Nephron progenitor cell (in vitro differentiated cells): ENCODE measurements at regions not wholly inside any gene's neighbourhood (a gene's known extent, or its start where the extent isn't known, plus 50 kb on each side); places are given as distances from the start of the nearest gene placed in this dataset.

Experiments
- DNase-seq: peaks from one replicate; pipeline ENCODE4 v3.0.0; 2021
- H3K27ac Mint-ChIP-seq: 2 replicates; pipeline ENCODE4 v1.8.0; 2021; ENCODE audit warnings: mild to moderate bottlenecking, moderate library complexity, mixed read lengths
- H3K27me3 Mint-ChIP-seq: 2 replicates; pipeline ENCODE4 v1.8.0; 2021; ENCODE audit warnings: mild to moderate bottlenecking, low read depth, mixed read lengths; ENCODE audit not compliant: poor library complexity
- H3K36me3 Mint-ChIP-seq: 2 replicates; pipeline ENCODE4 v1.8.0; 2021; ENCODE audit warnings: low read depth, mixed read lengths
- H3K4me1 Mint-ChIP-seq: 2 replicates; pipeline ENCODE4 v1.8.0; 2021; ENCODE audit warnings: mixed read lengths
- H3K4me3 Mint-ChIP-seq: 2 replicates; pipeline ENCODE4 v1.8.0; 2021; ENCODE audit warnings: mild to moderate bottlenecking, moderate library complexity, mixed read lengths
- H3K9me3 Mint-ChIP-seq: 2 replicates; pipeline ENCODE4 v1.8.0; 2021; ENCODE audit warnings: mild to moderate bottlenecking, moderate library complexity, mixed read lengths
- TF ChIP-seq, protein P1 (sequence below): fragments of 200-600 bp; sonication (generic); IDR thresholded peaks from 2 replicates; pipeline ENCODE4 v1.5.0; 2021; ENCODE audit warnings: antibody characterized with exemption

DNA sequence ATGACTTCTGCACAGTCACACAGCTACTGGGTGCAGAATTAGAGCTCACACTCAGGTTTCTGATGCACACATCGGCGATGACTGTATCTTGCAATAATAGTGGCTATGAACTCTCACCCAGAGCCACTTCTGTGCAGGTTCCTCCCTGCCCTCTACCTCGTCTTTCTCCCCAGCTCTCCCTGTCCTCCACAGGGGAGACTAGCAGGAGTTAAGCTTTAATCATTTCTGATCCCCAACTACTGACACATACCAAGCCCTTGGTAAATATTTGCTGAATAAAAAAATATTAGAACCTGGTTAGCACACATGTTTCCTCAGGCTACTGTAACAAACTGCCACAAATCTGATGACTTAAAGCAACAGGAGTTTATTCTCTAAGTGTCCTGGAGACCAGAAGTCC is 222.7 kb upstream of the FOXA2 start:
- Mint-ChIP-seq H3K9me3 (no peaks in the 10 kb centered on the region), H3K27me3 (peaks cover 9% of the 10 kb centered on the region), H3K4me1 (peaks cover 35% of the 10 kb centered on the region), H3K4me3 (no peak overlapping the region), H3K36me3 (no peaks in the 10 kb centered on the region), H3K27ac (no peak overlapping the region)
- no peak for DNase-seq
- TF ChIP-seq, protein P1, sequence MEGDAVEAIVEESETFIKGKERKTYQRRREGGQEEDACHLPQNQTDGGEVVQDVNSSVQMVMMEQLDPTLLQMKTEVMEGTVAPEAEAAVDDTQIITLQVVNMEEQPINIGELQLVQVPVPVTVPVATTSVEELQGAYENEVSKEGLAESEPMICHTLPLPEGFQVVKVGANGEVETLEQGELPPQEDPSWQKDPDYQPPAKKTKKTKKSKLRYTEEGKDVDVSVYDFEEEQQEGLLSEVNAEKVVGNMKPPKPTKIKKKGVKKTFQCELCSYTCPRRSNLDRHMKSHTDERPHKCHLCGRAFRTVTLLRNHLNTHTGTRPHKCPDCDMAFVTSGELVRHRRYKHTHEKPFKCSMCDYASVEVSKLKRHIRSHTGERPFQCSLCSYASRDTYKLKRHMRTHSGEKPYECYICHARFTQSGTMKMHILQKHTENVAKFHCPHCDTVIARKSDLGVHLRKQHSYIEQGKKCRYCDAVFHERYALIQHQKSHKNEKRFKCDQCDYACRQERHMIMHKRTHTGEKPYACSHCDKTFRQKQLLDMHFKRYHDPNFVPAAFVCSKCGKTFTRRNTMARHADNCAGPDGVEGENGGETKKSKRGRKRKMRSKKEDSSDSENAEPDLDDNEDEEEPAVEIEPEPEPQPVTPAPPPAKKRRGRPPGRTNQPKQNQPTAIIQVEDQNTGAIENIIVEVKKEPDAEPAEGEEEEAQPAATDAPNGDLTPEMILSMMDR: no peak

- Mint-ChIP-seq H3K36me3 (no peaks in the 10 kb centered on the region), H3K9me3 (no peaks in the 10 kb centered on the region), H3K4me1 (peaks cover 28% of the 10 kb centered on the region), H3K4me3 (no peak overlapping the region), H3K27ac (no peak overlapping the region), H3K27me3 (peaks cover 9% of the 10 kb centered on the region)
- TF ChIP-seq, protein P1: no peak
- DNase-seq: no peak
These were observed 223.4 kb upstream of the FOXA2 start for GRCh38 chr20:22807646-22808244.

- Mint-ChIP-seq H3K4me1 (peaks cover 21% of the 10 kb centered on the region), H3K9me3 (no peaks in the 10 kb centered on the region), H3K27ac (no peak overlapping the region), H3K36me3 (no peaks in the 10 kb centered on the region), H3K27me3 (peaks cover 4% of the 10 kb centered on the region), H3K4me3 (no peak overlapping the region)
- TF ChIP-seq, protein P1: no peak
- DNase-seq: no peak
These were observed 224.3 kb upstream of the FOXA2 start for GRCh38 chr20:22808628-22809027.

GRCh38 chr20:22810030-22810429 is 225.1 kb upstream of the SSTR4 start:
- Mint-ChIP-seq H3K36me3 (no peaks in the 10 kb centered on the region), H3K27me3 (peaks cover 4% of the 10 kb centered on the region), H3K4me1 (peaks cover 17% of the 10 kb centered on the region), H3K9me3 (no peaks in the 10 kb centered on the region), H3K4me3 (no peak overlapping the region), H3K27ac (no peak overlapping the region)
- DNase-seq: no peak
- TF ChIP-seq, protein P1: no peak

DNA sequence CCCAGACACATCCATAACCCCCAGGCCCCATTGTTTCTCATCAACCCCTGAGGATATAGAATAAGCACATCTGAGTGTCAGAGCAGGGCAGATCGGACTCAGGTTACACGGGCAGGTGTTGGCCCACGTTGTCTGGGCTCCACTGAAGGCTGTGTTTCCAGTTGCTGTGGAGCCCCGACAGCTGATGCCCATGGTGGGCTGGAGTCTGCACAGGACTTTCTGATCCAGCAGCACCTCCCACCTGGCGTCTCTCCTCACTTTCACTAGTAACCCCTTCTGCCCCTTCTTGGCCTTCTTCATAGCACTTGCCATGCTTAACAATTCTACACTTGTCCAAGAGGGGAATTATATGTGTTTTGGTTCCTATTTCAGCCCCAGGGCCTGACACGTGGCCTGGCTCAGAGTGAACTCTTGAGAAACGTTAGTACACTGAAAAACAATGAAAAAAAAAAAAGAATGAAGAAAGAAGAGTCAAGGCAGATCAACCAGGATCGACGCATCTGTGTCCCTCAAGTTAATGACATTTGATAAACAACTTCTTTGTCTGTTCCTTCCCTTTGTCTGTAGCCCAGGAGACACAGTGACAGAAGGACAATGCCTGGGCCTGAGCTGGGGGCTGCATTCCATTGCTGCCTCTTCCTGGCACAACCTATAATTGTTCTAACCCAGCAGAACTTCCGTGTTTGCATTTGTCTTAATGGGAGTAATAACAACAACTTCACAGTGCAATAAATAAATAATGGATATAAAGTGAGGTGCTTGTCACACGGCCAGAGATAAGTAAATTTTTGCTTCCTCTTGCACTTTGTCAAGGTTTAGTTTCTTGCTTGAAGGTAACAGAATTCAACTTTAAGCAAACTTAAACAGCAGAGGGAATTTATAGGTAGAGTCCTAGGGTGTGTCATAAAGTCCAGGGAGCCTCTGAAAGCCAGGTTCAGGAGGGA is 224.2 kb upstream of the SSTR4 start:
- peaks cover 5% of the 10 kb centered on the region for H3K27me3 Mint-ChIP-seq
- no peak overlapping the region for H3K4me3 Mint-ChIP-seq
- no peak overlapping the region for H3K27ac Mint-ChIP-seq
- no peaks in the 10 kb centered on the region for H3K36me3 Mint-ChIP-seq
- DNase-seq: no peak
- TF ChIP-seq, protein P1: no peak
- no peaks in the 10 kb centered on the region for H3K9me3 Mint-ChIP-seq
- peaks cover 17% of the 10 kb centered on the region for H3K4me1 Mint-ChIP-seq
